Loucy (cell line): ENCODE measurements at regions not wholly inside any gene's neighbourhood (a gene's known extent, or its start where the extent isn't known, plus 50 kb on each side); places are given as distances from the start of the nearest gene placed in this dataset.

ENCODE experiments used
- H2AFZ ChIP-seq: fragments of 200-600 bp; sonication (generic); 2 replicates; pipeline ENCODE4 v1.6.0; 2016; ENCODE audit warnings: antibody characterized with exemption, mild to moderate bottlenecking, low read length, moderate library complexity
- H3F3A ChIP-seq: fragments of 200-600 bp; 2 replicates; pipeline ENCODE4 v1.6.0; 2016; ENCODE audit warnings: antibody characterized with exemption, low read depth, mild to moderate bottlenecking
- H3K27me3 ChIP-seq: fragments of 200-600 bp; sonication (generic); 2 replicates; pipeline ENCODE4 v1.6.1; 2014; ENCODE audit warnings: low read length, mild to moderate bottlenecking; ENCODE audit not compliant: insufficient read depth, poor library complexity, severe bottlenecking
- H3K36me3 ChIP-seq: fragments of 200-600 bp; sonication (generic); 2 replicates; pipeline ENCODE4 v1.6.1; 2016; ENCODE audit warnings: low read length; ENCODE audit not compliant: insufficient read depth
- H3K4me1 ChIP-seq: fragments of 200-600 bp; sonication (generic); 2 replicates; pipeline ENCODE4 v1.5.1; 2014; ENCODE audit warnings: low read length, mild to moderate bottlenecking; ENCODE audit not compliant: insufficient read depth, poor library complexity, severe bottlenecking
- H3K4me2 ChIP-seq: fragments of 200-600 bp; sonication (generic); 2 replicates; pipeline ENCODE4 v1.6.0; 2014; ENCODE audit warnings: antibody characterized with exemption, low read length, low read depth, mild to moderate bottlenecking; ENCODE audit not compliant: poor library complexity, severe bottlenecking
- H3K4me3 ChIP-seq: fragments of 200-600 bp; sonication (generic); 2 replicates; pipeline ENCODE4 v1.5.1; 2014; ENCODE audit warnings: low read length, mild to moderate bottlenecking, mixed read lengths; ENCODE audit not compliant: poor library complexity, severe bottlenecking
- H3K79me2 ChIP-seq: fragments of 200-600 bp; sonication (generic); 2 replicates; pipeline ENCODE4 v1.6.1; 2014; ENCODE audit warnings: low read length; ENCODE audit not compliant: insufficient read depth
- H3K9ac ChIP-seq: fragments of 200-600 bp; sonication (generic); 2 replicates; pipeline ENCODE4 v1.6.0; 2014; ENCODE audit warnings: mild to moderate bottlenecking, low read depth, low read length, moderate library complexity; ENCODE audit not compliant: poor library complexity, severe bottlenecking
- H3K9me2 ChIP-seq: fragments of 200-600 bp; sonication (generic); replicated peaks from 2 replicates; pipeline ENCODE4 v1.6.1; 2016; ENCODE audit warnings: low read depth, low read length, mixed read lengths
- H3K9me3 ChIP-seq: fragments of 200-600 bp; sonication (generic); 2 replicates; pipeline ENCODE4 v1.6.1; 2014; ENCODE audit warnings: mild to moderate bottlenecking, antibody characterized with exemption, low read length, low read depth; ENCODE audit not compliant: insufficient read depth
- H4K20me1 ChIP-seq: fragments of 200-600 bp; sonication (generic); 2 replicates; pipeline ENCODE4 v1.6.0; 2014; ENCODE audit warnings: antibody characterized with exemption, low read length, mild to moderate bottlenecking; ENCODE audit not compliant: insufficient read depth, poor library complexity, severe bottlenecking
- EZH2phosphoT487 ChIP-seq: fragments of 200-600 bp; IDR thresholded peaks from 2 replicates; pipeline ENCODE4 v1.6.1; 2018; ENCODE audit warnings: antibody characterized with exemption, mild to moderate bottlenecking, moderate library complexity, borderline replicate concordance
- TF ChIP-seq, protein P1 (sequence below): fragments of 200-600 bp; sonication (generic); conservative IDR thresholded peaks from 2 replicates; pipeline ENCODE4 v1.5.1; 2014; ENCODE audit warnings: mild to moderate bottlenecking, antibody characterized with exemption, low read length

DNA sequence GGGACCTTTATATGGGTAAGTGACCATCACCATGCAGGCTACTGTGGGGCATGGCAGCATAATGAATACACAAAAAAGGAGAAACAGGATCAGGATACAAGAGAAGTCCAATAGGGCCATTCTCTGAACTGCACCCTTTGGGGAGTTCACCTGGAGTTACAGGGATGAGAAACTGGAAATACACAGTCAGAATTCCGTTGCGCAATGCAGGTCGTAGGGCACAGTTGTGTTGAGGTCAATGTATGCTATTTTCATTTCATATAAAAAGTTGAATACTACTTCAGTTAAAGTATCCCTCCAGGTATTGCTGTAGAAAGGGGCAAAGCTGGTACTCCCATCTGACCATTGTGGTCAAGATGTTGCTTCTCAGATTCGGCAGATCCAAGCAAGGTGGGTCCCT, 471.4 kb downstream of the DMRT2 start:
- H4K20me1 ChIP-seq = no peaks in the 10 kb centered on the region
- no peak overlapping the region for H3K4me2 ChIP-seq
- H3K4me3 ChIP-seq = no peak overlapping the region
- H3K4me1 ChIP-seq = no peaks in the 10 kb centered on the region
- H3K27me3 ChIP-seq = no peaks in the 10 kb centered on the region
- no peaks in the 10 kb centered on the region for H3K9me3 ChIP-seq
- no peaks in the 10 kb centered on the region for H3K79me2 ChIP-seq
- H3F3A ChIP-seq = no peaks in the 10 kb centered on the region
- no peaks in the 10 kb centered on the region for H3K36me3 ChIP-seq
- H3K9me2 ChIP-seq = no peaks in the 10 kb centered on the region
- TF ChIP-seq, protein P1, sequence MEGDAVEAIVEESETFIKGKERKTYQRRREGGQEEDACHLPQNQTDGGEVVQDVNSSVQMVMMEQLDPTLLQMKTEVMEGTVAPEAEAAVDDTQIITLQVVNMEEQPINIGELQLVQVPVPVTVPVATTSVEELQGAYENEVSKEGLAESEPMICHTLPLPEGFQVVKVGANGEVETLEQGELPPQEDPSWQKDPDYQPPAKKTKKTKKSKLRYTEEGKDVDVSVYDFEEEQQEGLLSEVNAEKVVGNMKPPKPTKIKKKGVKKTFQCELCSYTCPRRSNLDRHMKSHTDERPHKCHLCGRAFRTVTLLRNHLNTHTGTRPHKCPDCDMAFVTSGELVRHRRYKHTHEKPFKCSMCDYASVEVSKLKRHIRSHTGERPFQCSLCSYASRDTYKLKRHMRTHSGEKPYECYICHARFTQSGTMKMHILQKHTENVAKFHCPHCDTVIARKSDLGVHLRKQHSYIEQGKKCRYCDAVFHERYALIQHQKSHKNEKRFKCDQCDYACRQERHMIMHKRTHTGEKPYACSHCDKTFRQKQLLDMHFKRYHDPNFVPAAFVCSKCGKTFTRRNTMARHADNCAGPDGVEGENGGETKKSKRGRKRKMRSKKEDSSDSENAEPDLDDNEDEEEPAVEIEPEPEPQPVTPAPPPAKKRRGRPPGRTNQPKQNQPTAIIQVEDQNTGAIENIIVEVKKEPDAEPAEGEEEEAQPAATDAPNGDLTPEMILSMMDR = no peak
- no peak for TF ChIP-seq EZH2phosphoT487
- H2AFZ ChIP-seq = no peak overlapping the region
- H3K9ac ChIP-seq = no peak overlapping the region

DNA sequence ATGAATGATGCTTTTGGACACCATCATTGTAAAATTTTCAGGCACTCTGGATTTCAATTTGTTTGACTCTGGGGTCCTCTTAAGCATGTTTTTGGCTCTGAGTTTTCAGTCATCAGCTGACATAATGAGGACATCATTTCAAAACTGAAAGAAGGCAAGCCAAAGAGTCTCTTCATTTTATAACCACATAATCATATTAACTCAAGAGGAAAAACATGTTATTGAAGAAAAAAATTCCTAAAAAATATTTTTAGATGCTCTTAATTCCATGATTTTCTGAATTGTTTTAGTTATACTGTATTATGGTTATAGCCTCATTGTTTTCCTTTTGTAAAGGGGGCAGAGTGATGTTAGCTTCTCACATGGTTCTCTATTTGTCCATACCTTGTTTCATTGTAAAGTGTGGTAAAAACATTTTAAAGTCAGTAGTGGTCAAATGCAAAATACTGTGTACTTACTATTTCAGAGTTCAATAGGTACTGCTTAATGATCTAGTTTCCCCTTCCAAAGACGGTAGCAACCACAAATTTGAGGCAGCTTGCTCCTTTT, 472.1 kb downstream of the DMRT2 start:
- no peak overlapping the region for H3K9ac ChIP-seq
- H2AFZ ChIP-seq = no peak overlapping the region
- H3K4me1 ChIP-seq = no peaks in the 10 kb centered on the region
- H4K20me1 ChIP-seq = no peaks in the 10 kb centered on the region
- TF ChIP-seq EZH2phosphoT487 = no peak
- TF ChIP-seq, protein P1 = no peak
- H3K9me3 ChIP-seq = no peaks in the 10 kb centered on the region
- no peak overlapping the region for H3K4me2 ChIP-seq
- no peaks in the 10 kb centered on the region for H3K27me3 ChIP-seq
- no peaks in the 10 kb centered on the region for H3K79me2 ChIP-seq
- no peaks in the 10 kb centered on the region for H3K36me3 ChIP-seq
- no peaks in the 10 kb centered on the region for H3F3A ChIP-seq
- H3K4me3 ChIP-seq = no peak overlapping the region
- no peaks in the 10 kb centered on the region for H3K9me2 ChIP-seq

DNA sequence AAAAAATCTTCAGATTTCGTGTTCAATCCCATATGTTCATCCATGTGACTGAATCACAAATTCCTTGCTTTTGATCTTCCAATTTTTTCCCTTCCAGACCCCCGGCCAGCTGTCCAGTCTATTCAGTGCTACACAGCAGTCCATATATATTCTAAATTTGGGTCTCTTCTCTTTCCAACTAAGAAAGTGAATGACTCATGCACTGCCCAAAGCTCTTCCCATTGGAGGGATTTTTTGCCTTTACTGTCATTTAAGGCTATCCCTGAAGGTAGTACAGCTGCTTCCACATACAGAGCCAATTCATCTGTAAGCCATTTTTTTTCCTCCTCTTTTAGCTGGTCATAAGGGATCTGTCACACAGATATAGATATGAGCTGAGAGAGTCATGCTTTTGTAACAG, 478.3 kb downstream of the DMRT2 start:
- Histone ChIP-seq H3K9me3 (no peaks in the 10 kb centered on the region), H4K20me1 (no peaks in the 10 kb centered on the region), H3K4me1 (no peaks in the 10 kb centered on the region), H3K4me2 (no peak overlapping the region), H3K9ac (no peak overlapping the region), H3F3A (no peaks in the 10 kb centered on the region), H3K27me3 (no peaks in the 10 kb centered on the region), H3K36me3 (no peaks in the 10 kb centered on the region), H3K79me2 (no peaks in the 10 kb centered on the region), H3K4me3 (no peak overlapping the region), H2AFZ (no peak overlapping the region), H3K9me2 (no peaks in the 10 kb centered on the region)
- TF ChIP-seq, protein P1 = no peak
- TF ChIP-seq EZH2phosphoT487 = no peak
